Right renal cortex interstitium (tissue), 3 donors: ENCODE measurements at regions not wholly inside any gene's neighbourhood (a gene's known extent, or its start where the extent isn't known, plus 50 kb on each side); places are given as distances from the start of the nearest gene placed in this dataset.
"Not testable (repeated sequence)": the region's sequence is repeated elsewhere in the genome, so short reads cannot be mapped to it uniquely, and the experiment has no call there.

Source experiments
- DNase-seq, 3 donors: peaks; one replicate each; pipeline ENCODE4 v3.0.0-alpha.2; 2013; ENCODE audit warnings: low read depth in 3 of 3, low spot score in 2 of 3

- no peak for DNase-seq
Observed at GRCh38 chr2:138066139-138066806, 102.0 kb downstream of the HNMT start.

GRCh38 chr2:138066841-138067240 lies 102.6 kb downstream of the HNMT start:
- no peak for DNase-seq

GRCh38 chr2:138068669-138069068 lies 104.4 kb downstream of the HNMT start:
- not testable (repeated sequence) for DNase-seq

GRCh38 chr2:138071042-138071719 lies 106.9 kb downstream of the HNMT start:
- not testable (repeated sequence) for DNase-seq

- no peak for DNase-seq
Observed at GRCh38 chr2:138071720-138072719, 107.7 kb downstream of the HNMT start.

GRCh38 chr2:138078153-138078552 lies 113.9 kb downstream of the HNMT start:
- DNase-seq: no peak

GRCh38 chr2:138079976-138080375 lies 115.7 kb downstream of the HNMT start:
- DNase-seq: no peak

GRCh38 chr2:138081225-138082073 lies 117.2 kb downstream of the HNMT start:
- no peak for DNase-seq

- no peak for DNase-seq
Observed at GRCh38 chr2:138084206-138084605, 119.9 kb downstream of the HNMT start.

- DNase-seq: not testable (repeated sequence)
Observed at GRCh38 chr2:138085441-138085840, 121.2 kb downstream of the HNMT start.

GRCh38 chr2:138086576-138086975 lies 122.3 kb downstream of the HNMT start:
- no peak for DNase-seq

- no peak for DNase-seq
Observed at GRCh38 chr2:138087751-138088593, 123.7 kb downstream of the HNMT start.

GRCh38 chr2:138090330-138090729 lies 126.1 kb downstream of the HNMT start:
- DNase-seq: no peak

- DNase-seq: no peak
Observed at GRCh38 chr2:138093455-138093854, 129.2 kb downstream of the HNMT start.

GRCh38 chr2:138094031-138094430 lies 129.8 kb downstream of the HNMT start:
- no peak for DNase-seq

- DNase-seq: no peak
Observed at GRCh38 chr2:138095336-138095735, 131.1 kb downstream of the HNMT start.

GRCh38 chr2:138099288-138099687 lies 135.0 kb downstream of the HNMT start:
- DNase-seq: not testable (repeated sequence)

GRCh38 chr2:138101718-138102117 lies 137.4 kb downstream of the HNMT start:
- DNase-seq: no peak

GRCh38 chr2:138102664-138103063 lies 138.4 kb downstream of the HNMT start:
- no peak for DNase-seq
